Tibial nerve (tissue), 3 donors: ENCODE measurements at regions not wholly inside any gene's neighbourhood (a gene's known extent, or its start where the extent isn't known, plus 50 kb on each side); places are given as distances from the start of the nearest gene placed in this dataset.

Experiments used
- POLR2A ChIP-seq, 2 donors: fragments of 450-650 bp; IDR thresholded peaks; one replicate each; pipeline ENCODE4 v1.6.1; 2017; ENCODE audit warnings: antibody characterized with exemption in 2 of 2, mild to moderate bottlenecking in 2 of 2, moderate library complexity in 2 of 2
- TF ChIP-seq, protein P1 (sequence below), 5 experiments: fragments of 200-600 bp in 3 of 5; fragments of 450-650 bp in 2 of 5; sonication (generic) in 3 of 5; IDR thresholded peaks; one replicate each; pipeline ENCODE4 v1.5.1; 2016 to 2019; ENCODE audit warnings: antibody characterized with exemption in 5 of 5, mild to moderate bottlenecking in 3 of 5, moderate library complexity in 2 of 5

DNA sequence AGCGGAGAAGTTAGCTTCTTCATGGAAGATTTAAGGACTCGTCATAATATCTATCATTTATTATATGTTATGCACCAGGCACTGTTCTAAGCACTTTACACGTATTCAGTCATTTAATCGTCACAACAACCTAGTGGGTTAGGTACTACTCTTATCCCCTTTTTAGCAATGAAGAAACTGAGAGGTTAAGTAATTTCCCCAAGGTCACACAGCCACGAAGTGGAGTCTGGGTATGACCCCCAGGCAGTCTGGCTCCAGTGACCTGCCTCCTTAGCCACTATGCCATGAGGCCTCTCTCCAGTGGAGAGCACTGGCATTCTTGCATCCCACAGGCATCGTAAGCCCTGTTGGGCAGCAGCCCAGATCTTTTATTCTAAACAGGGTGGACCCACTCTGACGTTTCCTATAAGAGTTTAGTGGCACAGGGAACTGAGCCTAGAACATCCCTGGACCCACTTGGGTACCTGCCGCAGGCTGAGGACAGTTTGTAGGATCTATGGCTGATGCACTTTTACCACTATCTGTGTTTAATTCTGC, 123.0 kb downstream of the NAV1 start:
- TF ChIP-seq, protein P1, sequence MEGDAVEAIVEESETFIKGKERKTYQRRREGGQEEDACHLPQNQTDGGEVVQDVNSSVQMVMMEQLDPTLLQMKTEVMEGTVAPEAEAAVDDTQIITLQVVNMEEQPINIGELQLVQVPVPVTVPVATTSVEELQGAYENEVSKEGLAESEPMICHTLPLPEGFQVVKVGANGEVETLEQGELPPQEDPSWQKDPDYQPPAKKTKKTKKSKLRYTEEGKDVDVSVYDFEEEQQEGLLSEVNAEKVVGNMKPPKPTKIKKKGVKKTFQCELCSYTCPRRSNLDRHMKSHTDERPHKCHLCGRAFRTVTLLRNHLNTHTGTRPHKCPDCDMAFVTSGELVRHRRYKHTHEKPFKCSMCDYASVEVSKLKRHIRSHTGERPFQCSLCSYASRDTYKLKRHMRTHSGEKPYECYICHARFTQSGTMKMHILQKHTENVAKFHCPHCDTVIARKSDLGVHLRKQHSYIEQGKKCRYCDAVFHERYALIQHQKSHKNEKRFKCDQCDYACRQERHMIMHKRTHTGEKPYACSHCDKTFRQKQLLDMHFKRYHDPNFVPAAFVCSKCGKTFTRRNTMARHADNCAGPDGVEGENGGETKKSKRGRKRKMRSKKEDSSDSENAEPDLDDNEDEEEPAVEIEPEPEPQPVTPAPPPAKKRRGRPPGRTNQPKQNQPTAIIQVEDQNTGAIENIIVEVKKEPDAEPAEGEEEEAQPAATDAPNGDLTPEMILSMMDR (IDR thresholded peaks at IDR 0.05): no peak
- TF ChIP-seq POLR2A (IDR thresholded peaks at IDR 0.05): no peak
